NCI-H82 treated with DMSO at 0.1 percent for 48 hours (cell line): ENCODE measurements at regions not wholly inside any gene's neighbourhood (a gene's known extent, or its start where the extent isn't known, plus 50 kb on each side); places are given as distances from the start of the nearest gene placed in this dataset.

Experiments used
- DNase-seq: peaks from one replicate; lab custom pipeline; 2025; ENCODE audit not compliant: unreplicated experiment; lab: John Stamatoyannopoulos, UW

GRCh38 chr6:6781172-6781872 is 192.8 kb downstream of the LY86 start:
- DNase-seq: no peak

- DNase-seq: no peak
These were observed 193.3 kb downstream of the LY86 start for GRCh38 chr6:6781873-6782227.

GRCh38 chr6:6783721-6784120 is 195.2 kb downstream of the LY86 start:
- no peak for DNase-seq

GRCh38 chr6:6784514-6785162 is 196.1 kb downstream of the LY86 start:
- no peak for DNase-seq

- no peak for DNase-seq
These were observed 196.6 kb downstream of the LY86 start for GRCh38 chr6:6785163-6785521.

- no peak for DNase-seq
These were observed 200.0 kb downstream of the LY86 start for GRCh38 chr6:6788394-6789032.

- no peak for DNase-seq
These were observed 201.9 kb downstream of the LY86 start for GRCh38 chr6:6790393-6790792.

GRCh38 chr6:6790891-6791290 is 202.4 kb downstream of the LY86 start:
- no peak for DNase-seq

GRCh38 chr6:6793388-6794250 is 205.1 kb downstream of the LY86 start:
- DNase-seq: no peak

GRCh38 chr6:6795393-6795792 is 206.9 kb downstream of the LY86 start:
- DNase-seq: no peak

GRCh38 chr6:6796818-6797217 is 208.3 kb downstream of the LY86 start:
- no peak for DNase-seq

- DNase-seq: no peak
These were observed 209.9 kb downstream of the LY86 start for GRCh38 chr6:6798448-6798860.

GRCh38 chr6:6801005-6801335 is 212.4 kb downstream of the LY86 start:
- DNase-seq: no peak

- DNase-seq: no peak
These were observed 213.2 kb downstream of the LY86 start for GRCh38 chr6:6801635-6802218.

GRCh38 chr6:6803180-6803977 is 214.9 kb downstream of the LY86 start:
- no peak for DNase-seq

GRCh38 chr6:6804843-6805615 is 216.5 kb downstream of the LY86 start:
- no peak for DNase-seq

- no peak for DNase-seq
These were observed 218.5 kb downstream of the LY86 start for GRCh38 chr6:6806844-6807518.

GRCh38 chr6:6808343-6808742 is 219.8 kb downstream of the LY86 start:
- DNase-seq: no peak

GRCh38 chr6:6808915-6809314 is 220.4 kb downstream of the LY86 start:
- DNase-seq: no peak
